HCT116 (cell line): ENCODE measurements at regions not wholly inside any gene's neighbourhood (a gene's known extent, or its start where the extent isn't known, plus 50 kb on each side); places are given as distances from the start of the nearest gene placed in this dataset.

Experiments
- ATAC-seq: fragments of 200-7000 bp; cut with Tn5 transposase; 2 replicates; pipeline ENCODE4 v1.9.1; 2020; ENCODE audit warnings: mild to moderate bottlenecking, moderate library complexity
- BruUV-seq: library from RNA; stranded (reverse); fragments of 400-500 nt; replicated peaks from 2 replicates; lab custom pipeline; 2021; lab: Mats Ljungman, UMichigan
- CTCF ChIA-PET: fragments of 300-600 bp; sonication (Branson Sonifier 250); formaldehyde crosslinking; loops from one replicate; lab custom pipeline; 2021; ENCODE audit warnings: antibody characterized with exemption; lab: Charles Lee
- POLR2A ChIA-PET: fragments of 300-600, 350-600 bp; sonication (Branson Sonifier 250); formaldehyde crosslinking; loops from one replicate; lab custom pipeline; 2021; ENCODE audit warnings: antibody characterized with exemption; lab: Charles Lee
- RAD21 ChIA-PET, 2 experiments: fragments of 300-600 bp; sonication (Branson Sonifier 250); formaldehyde crosslinking; loops; one replicate each; lab custom pipeline; 2023; ENCODE audit warnings: low total read pairs in 2 of 2; ENCODE audit not compliant: uncharacterized antibody in 2 of 2, unreplicated experiment in 2 of 2, low non-redundant PET in 1 of 2; lab: Charles Lee
- DNase-seq: peaks from one replicate; pipeline ENCODE4 v3.0.0-alpha.2; 2010; ENCODE audit warnings: low read depth, low spot score
- H2AFZ ChIP-seq: fragments of 200-600 bp; shearing (Covaris generic), sonication (generic); 2 replicates; pipeline ENCODE4 v1.6.1; 2017; ENCODE audit warnings: low read depth, mixed run types, mixed read lengths, antibody characterized with exemption, low read length; ENCODE audit not compliant: poor library complexity, severe bottlenecking
- H3K27ac ChIP-seq: 2 replicates; pipeline ENCODE4 v1.5.1; 2012; ENCODE audit warnings: low read depth, low read length
- H3K27me3 ChIP-seq: fragments of 200-600 bp; sonication (generic); 2 replicates; pipeline ENCODE4 v1.6.1; 2016; ENCODE audit warnings: mixed run types, low read length, mixed read lengths; ENCODE audit not compliant: insufficient read depth
- H3K36me3 ChIP-seq, 2 experiments: fragments of 200-500 bp in 1 of 2; fragments of 200-600 bp in 1 of 2; sonication (Bioruptor generic) in 1 of 2; sonication (generic) in 1 of 2; 2 replicates each; pipeline versions ENCODE4 v1.5.1 to v1.6.1; 2014 to 2016; ENCODE audit warnings: low read length in 2 of 2, inconsistent platforms in 1 of 2, mixed read lengths in 1 of 2, mixed run types in 1 of 2; ENCODE audit not compliant: insufficient read depth in 2 of 2, control insufficient read depth in 1 of 2
- H3K4me1 ChIP-seq, 2 experiments: fragments of 200-600 bp in 1 of 2; sonication (generic) in 1 of 2; 2 replicates each; pipeline versions ENCODE4 v1.5.1 to v1.6.1; 2012 to 2017; ENCODE audit warnings: low read length in 2 of 2, inconsistent platforms in 1 of 2, mild to moderate bottlenecking in 1 of 2, mixed read lengths in 1 of 2, mixed run types in 1 of 2, moderate library complexity in 1 of 2; ENCODE audit not compliant: insufficient read depth in 2 of 2, control insufficient read depth in 1 of 2
- H3K4me2 ChIP-seq: fragments of 200-600 bp; sonication (generic); 2 replicates; pipeline ENCODE4 v1.6.1; 2017; ENCODE audit warnings: mixed run types, low read length, mixed read lengths
- H3K4me3 ChIP-seq, 2 experiments: fragments of 200-600 bp in 1 of 2; sonication (generic) in 1 of 2; replicated peaks in 1 of 2; 2 replicates each; pipeline ENCODE4 v1.5.1; 2011 to 2016; ENCODE audit warnings: low read length in 2 of 2, control low read depth in 1 of 2, low read depth in 1 of 2, mild to moderate bottlenecking in 1 of 2, mixed read lengths in 1 of 2, mixed run types in 1 of 2
- H3K79me2 ChIP-seq: fragments of 200-600 bp; sonication (generic); 2 replicates; pipeline ENCODE4 v1.6.1; 2017; ENCODE audit warnings: mild to moderate bottlenecking, mixed run types, low read length, moderate library complexity, mixed read lengths; ENCODE audit not compliant: insufficient read depth
- H3K9ac ChIP-seq: fragments of 200-600 bp; sonication (generic); 2 replicates; pipeline ENCODE4 v1.6.1; 2016; ENCODE audit warnings: low read length, mixed read lengths
- H3K9me2 ChIP-seq: fragments of 200-600 bp; sonication (generic), shearing (Covaris generic); 2 replicates; pipeline ENCODE4 v1.6.1; 2017; ENCODE audit warnings: mixed run types, mild to moderate bottlenecking, moderate library complexity; ENCODE audit not compliant: insufficient read depth
- H3K9me3 ChIP-seq, 2 experiments: fragments of 200-500 bp in 1 of 2; fragments of 200-600 bp in 1 of 2; sonication (Bioruptor generic) in 1 of 2; sonication (generic) in 1 of 2; 2 replicates each; pipeline ENCODE4 v1.6.1; 2014 to 2017; ENCODE audit warnings: low read length in 2 of 2, mixed read lengths in 2 of 2, inconsistent platforms in 1 of 2, low read depth in 1 of 2, mild to moderate bottlenecking in 1 of 2, mixed run types in 1 of 2, moderate library complexity in 1 of 2; ENCODE audit not compliant: control insufficient read depth in 1 of 2, insufficient read depth in 1 of 2
- H4K20me1 ChIP-seq: fragments of 200-600 bp; sonication (generic), shearing (Covaris generic); 2 replicates; pipeline ENCODE4 v1.6.1; 2017; ENCODE audit warnings: mixed run types, mild to moderate bottlenecking, moderate library complexity; ENCODE audit not compliant: insufficient read depth
- ATF3 ChIP-seq: IDR thresholded peaks from 2 replicates; pipeline ENCODE4 v1.6.1; 2012
- CBX3 ChIP-seq: IDR thresholded peaks from 2 replicates; pipeline ENCODE4 v1.6.1; 2012; ENCODE audit warnings: low read depth
- CEBPB ChIP-seq: IDR thresholded peaks from 2 replicates; pipeline ENCODE4 v1.6.1; 2012; ENCODE audit warnings: low read depth
- EGR1 ChIP-seq: IDR thresholded peaks from 2 replicates; pipeline ENCODE4 v1.6.1; 2012; ENCODE audit warnings: low read depth
- ELF1 ChIP-seq: IDR thresholded peaks from 2 replicates; pipeline ENCODE4 v1.6.1; 2012; ENCODE audit warnings: low read depth, borderline replicate concordance
- EZH2 ChIP-seq: fragments of 200-600 bp; sonication (generic); IDR thresholded peaks from 2 replicates; pipeline ENCODE4 v1.6.1; 2017; ENCODE audit warnings: antibody characterized with exemption, mixed run types
- EZH2phosphoT487 ChIP-seq: fragments of 200-600 bp; IDR thresholded peaks from 2 replicates; pipeline ENCODE4 v1.6.1; 2018; ENCODE audit warnings: antibody characterized with exemption, borderline replicate concordance
- FOSL1 ChIP-seq: IDR thresholded peaks from 2 replicates; pipeline ENCODE4 v1.6.1; 2012; ENCODE audit warnings: low read depth
- MAX ChIP-seq: IDR thresholded peaks from 2 replicates; pipeline ENCODE4 v1.6.1; 2012
- POLR2AphosphoS5 ChIP-seq: IDR thresholded peaks from 2 replicates; pipeline ENCODE4 v1.6.1; 2011; ENCODE audit warnings: mild to moderate bottlenecking, low read depth, low read length, moderate library complexity
- SIN3A ChIP-seq: IDR thresholded peaks from 2 replicates; pipeline ENCODE4 v1.6.1; 2012; ENCODE audit warnings: low read depth
- SRF ChIP-seq: IDR thresholded peaks from 2 replicates; pipeline ENCODE4 v1.6.1; 2012; ENCODE audit warnings: low read depth
- ZNF274 ChIP-seq: fragments of 200-500 bp; sonication (Bioruptor generic); IDR thresholded peaks from 2 replicates; pipeline ENCODE4 v1.6.1; 2014; ENCODE audit warnings: mild to moderate bottlenecking, low read depth, low read length, inconsistent platforms
- intact Hi-C: fragments of 100-400 bp; cut with micrococcal nuclease; formaldehyde crosslinking; loops from 2 replicates; pipeline ENCODE4 v1.10.0; 2022
- TF ChIP-seq, protein P1 (sequence below): IDR thresholded peaks from 2 replicates; pipeline ENCODE4 v1.6.1; 2012; ENCODE audit warnings: low read depth

DNA sequence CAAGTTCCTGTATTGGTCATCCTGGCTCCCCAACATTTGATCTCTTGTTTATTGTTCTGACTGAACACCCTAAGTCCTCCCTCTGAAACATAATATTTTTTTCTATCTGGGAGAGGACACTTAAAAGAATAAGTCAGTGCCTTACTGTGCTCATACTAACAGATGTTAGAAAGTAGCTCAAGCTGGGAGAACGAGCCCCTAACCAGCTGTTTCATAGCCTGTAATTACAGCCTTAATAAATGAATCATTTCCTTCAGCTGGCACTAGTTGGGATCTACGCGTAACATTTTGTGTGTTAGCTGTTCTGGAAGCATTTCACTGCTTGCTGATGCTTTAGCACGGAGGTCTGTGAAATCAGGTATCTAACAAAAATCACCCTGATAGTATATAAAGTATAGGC, 345.9 kb upstream of the RIOK2 start:
- H3K4me1 ChIP-seq: no peaks in the 10 kb centered on the region
- H2AFZ ChIP-seq: no peak overlapping the region
- no peaks in the 10 kb centered on the region for H3K79me2 ChIP-seq
- ATAC-seq (no peak), DNase-seq (no peak)
- H3K4me2 ChIP-seq: no peak overlapping the region
- no peaks in the 10 kb centered on the region for H3K9me2 ChIP-seq
- TF ChIP-seq SIN3A: no peak
- no peak for TF ChIP-seq CBX3
- TF ChIP-seq POLR2AphosphoS5: no peak
- TF ChIP-seq EGR1: no peak
- no peak for TF ChIP-seq FOSL1
- TF ChIP-seq ATF3: no peak
- no peak for TF ChIP-seq MAX
- TF ChIP-seq EZH2: no peak
- no peak for TF ChIP-seq EZH2phosphoT487
- ChIA-PET RAD21 (no interaction called here), POLR2A (no interaction called here), CTCF (no interaction called here)
- no peak overlapping the region for H3K4me3 ChIP-seq
- H3K27me3 ChIP-seq: no peaks in the 10 kb centered on the region
- H3K9me3 ChIP-seq: no peaks in the 10 kb centered on the region
- intact Hi-C loops: no loop called here
- H3K9ac ChIP-seq: no peak overlapping the region
- H3K27ac ChIP-seq: no peak overlapping the region
- no peaks in the 10 kb centered on the region for H3K36me3 ChIP-seq
- no peaks in the 10 kb centered on the region for H4K20me1 ChIP-seq
- no TSS peak for BruUV-seq

- ChIA-PET CTCF (no interaction called here), POLR2A (no interaction called here), RAD21 (no interaction called here)
- H3K9ac ChIP-seq: no peak overlapping the region
- intact Hi-C loops: no loop called here
- no peaks in the 10 kb centered on the region for H3K36me3 ChIP-seq
- H2AFZ ChIP-seq: no peak overlapping the region
- H3K4me3 ChIP-seq: no peak overlapping the region
- no peaks in the 10 kb centered on the region for H3K79me2 ChIP-seq
- no peaks in the 10 kb centered on the region for H3K9me3 ChIP-seq
- H3K27me3 ChIP-seq: no peaks in the 10 kb centered on the region
- BruUV-seq: no TSS peak
- no peaks in the 10 kb centered on the region for H4K20me1 ChIP-seq
- H3K4me1 ChIP-seq: no peaks in the 10 kb centered on the region
- no peaks in the 10 kb centered on the region for H3K9me2 ChIP-seq
- no peak overlapping the region for H3K27ac ChIP-seq
- ATAC-seq (no peak), DNase-seq (no peak)
- TF ChIP-seq ZNF274: no peak
- no peak for TF ChIP-seq ELF1
- TF ChIP-seq, protein P1, sequence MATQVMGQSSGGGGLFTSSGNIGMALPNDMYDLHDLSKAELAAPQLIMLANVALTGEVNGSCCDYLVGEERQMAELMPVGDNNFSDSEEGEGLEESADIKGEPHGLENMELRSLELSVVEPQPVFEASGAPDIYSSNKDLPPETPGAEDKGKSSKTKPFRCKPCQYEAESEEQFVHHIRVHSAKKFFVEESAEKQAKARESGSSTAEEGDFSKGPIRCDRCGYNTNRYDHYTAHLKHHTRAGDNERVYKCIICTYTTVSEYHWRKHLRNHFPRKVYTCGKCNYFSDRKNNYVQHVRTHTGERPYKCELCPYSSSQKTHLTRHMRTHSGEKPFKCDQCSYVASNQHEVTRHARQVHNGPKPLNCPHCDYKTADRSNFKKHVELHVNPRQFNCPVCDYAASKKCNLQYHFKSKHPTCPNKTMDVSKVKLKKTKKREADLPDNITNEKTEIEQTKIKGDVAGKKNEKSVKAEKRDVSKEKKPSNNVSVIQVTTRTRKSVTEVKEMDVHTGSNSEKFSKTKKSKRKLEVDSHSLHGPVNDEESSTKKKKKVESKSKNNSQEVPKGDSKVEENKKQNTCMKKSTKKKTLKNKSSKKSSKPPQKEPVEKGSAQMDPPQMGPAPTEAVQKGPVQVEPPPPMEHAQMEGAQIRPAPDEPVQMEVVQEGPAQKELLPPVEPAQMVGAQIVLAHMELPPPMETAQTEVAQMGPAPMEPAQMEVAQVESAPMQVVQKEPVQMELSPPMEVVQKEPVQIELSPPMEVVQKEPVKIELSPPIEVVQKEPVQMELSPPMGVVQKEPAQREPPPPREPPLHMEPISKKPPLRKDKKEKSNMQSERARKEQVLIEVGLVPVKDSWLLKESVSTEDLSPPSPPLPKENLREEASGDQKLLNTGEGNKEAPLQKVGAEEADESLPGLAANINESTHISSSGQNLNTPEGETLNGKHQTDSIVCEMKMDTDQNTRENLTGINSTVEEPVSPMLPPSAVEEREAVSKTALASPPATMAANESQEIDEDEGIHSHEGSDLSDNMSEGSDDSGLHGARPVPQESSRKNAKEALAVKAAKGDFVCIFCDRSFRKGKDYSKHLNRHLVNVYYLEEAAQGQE: no peak
- TF ChIP-seq POLR2AphosphoS5: no peak
- TF ChIP-seq CEBPB: no peak
- no peak for TF ChIP-seq FOSL1
- no peak for TF ChIP-seq EZH2
- TF ChIP-seq SRF: no peak
- no peak overlapping the region for H3K4me2 ChIP-seq
Observed at GRCh38 chr5:97529354-97529985, 346.4 kb upstream of the RIOK2 start.
